Esophagus squamous epithelium (tissue), 4 donors: ENCODE measurements at regions not wholly inside any gene's neighbourhood (a gene's known extent, or its start where the extent isn't known, plus 50 kb on each side); places are given as distances from the start of the nearest gene placed in this dataset.

Experiments
- CTCF ChIP-seq, 6 experiments: fragments of 450-650 bp in 4 of 6; fragments of 200-600 bp in 2 of 6; sonication (generic) in 2 of 6; IDR thresholded peaks; one replicate each; pipeline ENCODE4 v1.5.1; 2016 to 2019; ENCODE audit warnings: antibody characterized with exemption in 6 of 6, mild to moderate bottlenecking in 4 of 6, moderate library complexity in 4 of 6
- POLR2A ChIP-seq, 4 donors: fragments of 450-650 bp; IDR thresholded peaks; one replicate each; pipeline ENCODE4 v1.6.1; 2017; ENCODE audit warnings: antibody characterized with exemption in 4 of 4, mild to moderate bottlenecking in 4 of 4, moderate library complexity in 3 of 4

GRCh38 chr4:30386266-30386895 lies 333.8 kb upstream of the PCDH7 start:
- TF ChIP-seq CTCF (IDR thresholded peaks at IDR 0.05): no peak
- TF ChIP-seq POLR2A (IDR thresholded peaks at IDR 0.05): no peak
